H1 (cell line): ENCODE measurements at regions not wholly inside any gene's neighbourhood (a gene's known extent, or its start where the extent isn't known, plus 50 kb on each side); places are given as distances from the start of the nearest gene placed in this dataset.

Source experiments
- CTCF ChIA-PET: fragments of 300-600 bp; sonication (Branson Sonifier 250); formaldehyde crosslinking; loops from one replicate; lab custom pipeline; 2021; ENCODE audit not compliant: partially characterized antibody; lab: Charles Lee
- POLR2A ChIA-PET: fragments of 300-600 bp; sonication (Branson Sonifier 250); formaldehyde crosslinking; loops from one replicate; lab custom pipeline; 2021; ENCODE audit warnings: inconsistent platforms; ENCODE audit not compliant: partially characterized antibody; lab: Charles Lee
- DNase-seq, 2 experiments: peaks; one replicate each; pipeline versions ENCODE4 v3.0.0 to v3.0.0-alpha.2; 2010 to 2022; ENCODE audit warnings: low spot score in 2 of 2, low read depth in 1 of 2, mixed read lengths in 1 of 2
- FAIRE-seq: peaks from 2 replicates; lab custom pipeline; 2011; peaks lifted over from hg19 to GRCh38; lab: Jason Lieb, UNC
- H2AFZ ChIP-seq: 2 replicates; pipeline ENCODE4 v1.8.1; 2012; ENCODE audit warnings: low read length, inconsistent platforms
- H2AK5ac ChIP-seq: 2 replicates; pipeline ENCODE4 v1.6.1; 2013; ENCODE audit warnings: low read depth, low read length
- H2BK120ac ChIP-seq: replicated peaks from 2 replicates; pipeline ENCODE3; 2013; ENCODE audit warnings: low read depth, low read length, inconsistent platforms
- H2BK12ac ChIP-seq: 2 replicates; pipeline ENCODE4 v1.6.1; 2013; ENCODE audit warnings: low read depth, low read length
- H2BK15ac ChIP-seq: 2 replicates; pipeline ENCODE4 v1.6.1; 2013; ENCODE audit warnings: low read length
- H2BK20ac ChIP-seq: 2 replicates; pipeline ENCODE4 v1.6.1; 2013; ENCODE audit warnings: low read length
- H2BK5ac ChIP-seq: 2 replicates; pipeline ENCODE4 v1.6.1; 2013; ENCODE audit warnings: low read depth, low read length
- H3K14ac ChIP-seq: 2 replicates; pipeline ENCODE4 v1.6.1; 2013; ENCODE audit warnings: inconsistent platforms; ENCODE audit not compliant: insufficient read length
- H3K18ac ChIP-seq: 2 replicates; pipeline ENCODE4 v1.6.1; 2013; ENCODE audit warnings: low read length; ENCODE audit errors: extremely low read depth
- H3K23ac ChIP-seq: 2 replicates; pipeline ENCODE4 v1.6.1; 2013; ENCODE audit warnings: inconsistent platforms; ENCODE audit not compliant: insufficient read length
- H3K23me2 ChIP-seq: 2 replicates; pipeline ENCODE4 v1.6.1; 2013; ENCODE audit warnings: low read depth, low read length
- H3K27ac ChIP-seq: 2 replicates; pipeline ENCODE4 v1.6.1; 2011; ENCODE audit warnings: low read depth, low read length, inconsistent platforms
- H3K27me3 ChIP-seq, 4 experiments: replicated peaks in 1 of 4; 1 replicate in 1 of 4; 2 replicates in 3 of 4; pipeline versions ENCODE4 v1.6.1 to v1.8.1; 2011 to 2013; ENCODE audit warnings: low read length in 3 of 4, mild to moderate bottlenecking in 3 of 4, inconsistent platforms in 2 of 4, mixed read lengths in 2 of 4, moderate library complexity in 1 of 4; ENCODE audit not compliant: control insufficient read depth in 3 of 4, insufficient read depth in 3 of 4; ENCODE audit errors: extremely low read depth in 1 of 4
- H3K36me3 ChIP-seq, 4 experiments: 2 replicates each; pipeline versions ENCODE4 v1.6.1 to v1.8.1; 2011 to 2013; ENCODE audit warnings: mild to moderate bottlenecking in 4 of 4, low read length in 3 of 4, moderate library complexity in 2 of 4, control low read depth in 1 of 4, inconsistent platforms in 1 of 4; ENCODE audit not compliant: insufficient read depth in 4 of 4, control insufficient read depth in 2 of 4
- H3K4ac ChIP-seq: replicated peaks from 2 replicates; pipeline ENCODE3; 2013; ENCODE audit warnings: low read length, low read depth, mixed read lengths, inconsistent platforms; ENCODE audit not compliant: insufficient read length
- H3K4me1 ChIP-seq, 4 experiments: replicated peaks in 1 of 4; 1 replicate in 1 of 4; 2 replicates in 3 of 4; pipeline versions ENCODE4 v1.6.1 to v1.8.1; 2011 to 2013; ENCODE audit warnings: low read length in 3 of 4, inconsistent platforms in 2 of 4, mixed read lengths in 1 of 4; ENCODE audit not compliant: insufficient read depth in 4 of 4, control insufficient read depth in 3 of 4
- H3K4me2 ChIP-seq, 2 experiments: 2 replicates each; pipeline versions ENCODE4 v1.6.1 to v1.8.1; 2011 to 2013; ENCODE audit warnings: low read depth in 2 of 2, low read length in 2 of 2, control low read depth in 1 of 2, inconsistent platforms in 1 of 2, mild to moderate bottlenecking in 1 of 2; ENCODE audit not compliant: insufficient read depth in 1 of 2
- H3K4me3 ChIP-seq, 4 experiments: fragments of 200-600, 300-600 bp in 1 of 4; sonication (generic), shearing (Covaris generic), sonication (Bioruptor Twin) in 1 of 4; 2 replicates each; pipeline versions ENCODE4 v1.5.1 to v1.8.1; 2011 to 2016; ENCODE audit warnings: low read length in 4 of 4, low read depth in 3 of 4, control low read depth in 2 of 4, inconsistent platforms in 2 of 4, mild to moderate bottlenecking in 2 of 4, mixed read lengths in 1 of 4, moderate library complexity in 1 of 4; ENCODE audit not compliant: insufficient read depth in 2 of 4; ENCODE audit errors: extremely low read depth in 1 of 4
- H3K56ac ChIP-seq: replicated peaks from 2 replicates; pipeline ENCODE3; 2013; ENCODE audit warnings: low read depth, mild to moderate bottlenecking, mixed read lengths, low read length, inconsistent platforms; ENCODE audit not compliant: insufficient read length
- H3K79me1 ChIP-seq: 2 replicates; pipeline ENCODE4 v1.6.1; 2013; ENCODE audit warnings: low read depth, low read length, control low read depth
- H3K79me2 ChIP-seq, 2 experiments: 2 replicates each; pipeline versions ENCODE4 v1.6.1 to v1.8.1; 2012 to 2013; ENCODE audit warnings: low read length in 2 of 2, mild to moderate bottlenecking in 2 of 2, inconsistent platforms in 1 of 2; ENCODE audit not compliant: insufficient read depth in 2 of 2, control insufficient read depth in 1 of 2
- H3K9ac ChIP-seq, 4 experiments: replicated peaks in 1 of 4; 1 replicate in 1 of 4; 2 replicates in 3 of 4; pipeline versions ENCODE4 v1.6.1 to v1.8.1; 2011 to 2013; ENCODE audit warnings: low read depth in 3 of 4, low read length in 3 of 4, control low read depth in 2 of 4, mild to moderate bottlenecking in 2 of 4, moderate library complexity in 2 of 4, inconsistent platforms in 1 of 4; ENCODE audit errors: extremely low read depth in 1 of 4
- H3K9me3 ChIP-seq, 2 experiments: 2 replicates each; pipeline versions ENCODE4 v1.6.1 to v1.8.1; 2012 to 2013; ENCODE audit warnings: mild to moderate bottlenecking in 2 of 2, moderate library complexity in 2 of 2, control low read depth in 1 of 2, inconsistent platforms in 1 of 2, low read depth in 1 of 2, low read length in 1 of 2, mixed read lengths in 1 of 2; ENCODE audit not compliant: insufficient read depth in 2 of 2
- H4K20me1 ChIP-seq, 2 experiments: replicated peaks in 1 of 2; 2 replicates each; pipeline versions ENCODE3 to v1.8.1; 2011 to 2013; ENCODE audit warnings: inconsistent platforms in 2 of 2, low read length in 2 of 2, mild to moderate bottlenecking in 1 of 2; ENCODE audit not compliant: insufficient read depth in 2 of 2, control insufficient read depth in 1 of 2
- H4K5ac ChIP-seq: 2 replicates; pipeline ENCODE4 v1.6.1; 2013; ENCODE audit warnings: low read length, low read depth, mixed read lengths, inconsistent platforms; ENCODE audit not compliant: insufficient read length
- H4K8ac ChIP-seq: 2 replicates; pipeline ENCODE4 v1.8.0; 2013; ENCODE audit warnings: mild to moderate bottlenecking, moderate library complexity, low read length, inconsistent platforms; ENCODE audit not compliant: insufficient read depth; ENCODE audit errors: extremely low read depth
- H4K91ac ChIP-seq: replicated peaks from 2 replicates; pipeline ENCODE3; 2013; ENCODE audit warnings: low read length, mixed read lengths, inconsistent platforms; ENCODE audit not compliant: insufficient read length
- CBX5 ChIP-seq: fragments of 300-800, 300-1000 bp; sonication (generic); IDR thresholded peaks from 2 replicates; pipeline ENCODE4 v1.7.1; 2016; ENCODE audit warnings: antibody characterized with exemption, low read length, low read depth
- SP1 ChIP-seq: IDR thresholded peaks from 2 replicates; pipeline ENCODE4 v1.6.1; 2011; ENCODE audit warnings: low read depth, low read length
- SP4 ChIP-seq: IDR thresholded peaks from 2 replicates; pipeline ENCODE4 v1.6.1; 2012; ENCODE audit warnings: low read length, inconsistent platforms
- WGBS, 2 experiments: shearing (Covaris generic) in 1 of 2; methylation state at CpG; one replicate each; pipeline versions ENCODE4 v1.1.6 to v1.1.7; 2013 to 2015; ENCODE audit warnings: low lambda C conversion rate in 2 of 2, mixed read lengths in 2 of 2, inconsistent platforms in 1 of 2, low coverage in 1 of 2, missing lambda C conversion rate in 1 of 2; ENCODE audit not compliant: insufficient replicate concordance in 2 of 2, insufficient coverage in 1 of 2, insufficient read length in 1 of 2; ENCODE audit errors: extremely low coverage in 1 of 2, missing lambda C conversion rate in 1 of 2; 5-methylcytosine and 5-hydroxymethylcytosine counted together

- TF ChIP-seq CBX5 (no peak), SP1 (no peak), SP4 (no peak)
- H3K27me3 ChIP-seq, result no peaks in the 10 kb centered on the region; a peak in 1 of 7 replicates
- ChIA-PET CTCF (interaction anchor here (0.6 to 1.5 kb wide), 2 partner anchors 8 to 12 kb away, joined by 3 read pairs; no protein-coding TSS in a partner anchor), POLR2A (no interaction called here)
- no peaks in the 10 kb centered on the region for H3K79me2 ChIP-seq
- no peak overlapping the region for H2BK12ac ChIP-seq
- no peak overlapping the region for H3K14ac ChIP-seq
- no peak overlapping the region for H3K4ac ChIP-seq
- no peak overlapping the region for H4K5ac ChIP-seq
- H4K91ac ChIP-seq, result no peak overlapping the region
- no peaks in the 10 kb centered on the region for H3K9me3 ChIP-seq
- no peak overlapping the region for H3K4me2 ChIP-seq
- H4K8ac ChIP-seq, result no peak overlapping the region; the same call in 1 of the 2 replicates
- H3K36me3 ChIP-seq, result no peaks in the 10 kb centered on the region
- H2BK5ac ChIP-seq, result no peak overlapping the region
- no peak overlapping the region for H3K23ac ChIP-seq
- no peak overlapping the region for H2BK15ac ChIP-seq
- H3K23me2 ChIP-seq, result no peaks in the 10 kb centered on the region
- no peak for DNase-seq
- no peak overlapping the region for H3K27ac ChIP-seq
- H3K79me1 ChIP-seq, result no peaks in the 10 kb centered on the region; the same call in 1 of the 2 replicates
- no peak for FAIRE-seq
- H3K56ac ChIP-seq, result no peak overlapping the region
- H2AK5ac ChIP-seq, result no peak overlapping the region
- H3K9ac ChIP-seq, result no peak overlapping the region
- no peak overlapping the region for H2BK20ac ChIP-seq
- H2BK120ac ChIP-seq, result no peak overlapping the region
- H2AFZ ChIP-seq, result no peak overlapping the region
- no peak overlapping the region for H3K18ac ChIP-seq
- H3K4me3 ChIP-seq, result no peak overlapping the region
- 94% methylated on average over 7 of the region's 7 CpGs; no CpG with 5 or more reads in 1 of the 2 experiments for WGBS, 2 experiments
- no peaks in the 10 kb centered on the region for H4K20me1 ChIP-seq
- H3K4me1 ChIP-seq, result 0 out of 7 replicates have a peak, but pooled peaks cover 0 to 2% (median 0%) of the 10 kb centered on the region in 4 experiments
Measured at GRCh38 chr13:40458720-40458990, 207.8 kb downstream of the FOXO1 start.
